ENCODE measurements at regions not wholly inside any gene's neighbourhood (a gene's known extent, or its start where the extent isn't known, plus 50 kb on each side); places are given as distances from the start of the nearest gene placed in this dataset.

- TF ChIP-seq, protein P1, sequence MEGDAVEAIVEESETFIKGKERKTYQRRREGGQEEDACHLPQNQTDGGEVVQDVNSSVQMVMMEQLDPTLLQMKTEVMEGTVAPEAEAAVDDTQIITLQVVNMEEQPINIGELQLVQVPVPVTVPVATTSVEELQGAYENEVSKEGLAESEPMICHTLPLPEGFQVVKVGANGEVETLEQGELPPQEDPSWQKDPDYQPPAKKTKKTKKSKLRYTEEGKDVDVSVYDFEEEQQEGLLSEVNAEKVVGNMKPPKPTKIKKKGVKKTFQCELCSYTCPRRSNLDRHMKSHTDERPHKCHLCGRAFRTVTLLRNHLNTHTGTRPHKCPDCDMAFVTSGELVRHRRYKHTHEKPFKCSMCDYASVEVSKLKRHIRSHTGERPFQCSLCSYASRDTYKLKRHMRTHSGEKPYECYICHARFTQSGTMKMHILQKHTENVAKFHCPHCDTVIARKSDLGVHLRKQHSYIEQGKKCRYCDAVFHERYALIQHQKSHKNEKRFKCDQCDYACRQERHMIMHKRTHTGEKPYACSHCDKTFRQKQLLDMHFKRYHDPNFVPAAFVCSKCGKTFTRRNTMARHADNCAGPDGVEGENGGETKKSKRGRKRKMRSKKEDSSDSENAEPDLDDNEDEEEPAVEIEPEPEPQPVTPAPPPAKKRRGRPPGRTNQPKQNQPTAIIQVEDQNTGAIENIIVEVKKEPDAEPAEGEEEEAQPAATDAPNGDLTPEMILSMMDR (IDR thresholded peaks at IDR 0.05; ENCODE audit: insufficient read depth, missing control alignments): no peak
- FAIRE-seq (no peak), DNase-seq (ENCODE audit: insufficient read length, low spot score) (peak; percentile 83)
These were observed 229.4 kb downstream of the HAUS1 start for GRCh38 chr18:46333431-46334135.

GRCh38 chr18:46334868-46335281 lies 230.7 kb downstream of the HAUS1 start:
- FAIRE-seq (no peak), DNase-seq (ENCODE audit: insufficient read length, low spot score) (no peak)
- TF ChIP-seq, protein P1 (IDR thresholded peaks at IDR 0.05; ENCODE audit: insufficient read depth, missing control alignments): no peak

DNA sequence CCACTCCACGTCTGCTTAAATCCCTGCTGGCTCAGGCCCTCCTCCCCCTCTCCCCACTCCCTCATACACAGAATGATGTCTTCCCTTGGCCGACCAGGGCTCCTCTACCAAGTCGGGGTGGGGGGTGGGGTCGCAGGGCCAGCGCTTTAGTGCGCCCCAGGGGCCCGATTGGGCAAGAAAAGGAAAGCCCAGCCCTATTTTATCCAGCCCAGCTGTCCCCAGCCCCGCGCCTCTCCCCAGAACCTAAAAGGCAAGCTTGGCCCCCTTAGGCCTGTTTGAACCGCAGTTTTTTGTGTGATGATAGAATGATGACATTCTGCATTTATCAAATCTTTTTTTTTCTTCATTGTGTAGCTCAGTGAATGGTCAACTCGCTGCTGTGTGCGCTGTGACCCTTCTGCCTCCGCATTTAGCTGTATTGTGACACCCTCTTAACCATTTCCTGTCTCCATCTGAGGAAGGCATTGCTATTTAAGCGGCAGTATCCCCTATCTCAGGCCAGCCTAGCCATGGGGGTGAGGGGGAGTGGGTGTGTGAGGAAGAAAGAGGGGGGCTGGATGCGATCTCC lies 231.4 kb downstream of the HAUS1 start:
- TF ChIP-seq, protein P1 (IDR thresholded peaks at IDR 0.05; ENCODE audit: insufficient read depth, missing control alignments): no peak
- no peak for FAIRE-seq
- DNase-seq (ENCODE audit: insufficient read length, low spot score): no peak

DNA sequence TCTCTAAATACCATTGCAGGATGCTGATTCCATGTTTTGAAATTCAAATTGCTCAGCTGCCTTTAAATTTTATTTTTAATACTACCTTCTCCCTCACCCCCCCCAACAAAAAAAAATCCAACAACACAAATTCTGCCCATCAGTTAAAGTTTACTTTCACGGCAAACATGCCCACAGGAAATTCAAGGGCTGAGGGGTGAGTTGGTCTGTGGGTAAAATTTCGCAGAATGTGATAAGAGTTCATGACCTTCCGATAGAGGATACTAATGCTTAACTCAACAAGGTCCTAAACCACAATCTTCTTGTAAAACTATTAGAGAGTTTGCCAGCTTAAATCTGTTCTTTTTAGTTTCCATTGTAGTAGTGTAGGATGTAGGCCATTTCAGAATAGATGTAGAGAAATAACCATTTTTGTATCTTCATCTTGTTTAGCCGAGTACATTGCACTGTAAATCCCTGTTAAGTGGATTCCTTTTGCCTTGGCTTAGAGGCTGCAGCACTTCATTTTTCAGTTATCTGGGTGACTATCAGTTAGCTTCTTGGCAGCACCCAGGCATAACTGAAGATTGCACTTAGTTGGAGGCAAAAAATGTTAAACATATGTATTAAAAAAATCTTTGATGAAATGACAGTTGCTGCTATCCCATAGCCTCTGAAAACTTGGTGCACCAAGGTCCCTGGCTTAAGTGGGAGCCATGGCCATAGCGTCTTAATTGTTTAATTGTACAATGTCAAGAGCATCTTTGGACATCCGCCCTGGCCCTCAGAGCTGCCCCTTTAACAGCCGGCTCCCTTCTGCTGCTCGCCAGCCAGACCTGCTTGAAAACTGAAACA lies 232.3 kb downstream of the HAUS1 start:
- TF ChIP-seq, protein P1 (IDR thresholded peaks at IDR 0.05; ENCODE audit: insufficient read depth, missing control alignments): no peak
- peak; percentile 86 for FAIRE-seq
- no peak for DNase-seq (ENCODE audit: insufficient read length, low spot score)

DNA sequence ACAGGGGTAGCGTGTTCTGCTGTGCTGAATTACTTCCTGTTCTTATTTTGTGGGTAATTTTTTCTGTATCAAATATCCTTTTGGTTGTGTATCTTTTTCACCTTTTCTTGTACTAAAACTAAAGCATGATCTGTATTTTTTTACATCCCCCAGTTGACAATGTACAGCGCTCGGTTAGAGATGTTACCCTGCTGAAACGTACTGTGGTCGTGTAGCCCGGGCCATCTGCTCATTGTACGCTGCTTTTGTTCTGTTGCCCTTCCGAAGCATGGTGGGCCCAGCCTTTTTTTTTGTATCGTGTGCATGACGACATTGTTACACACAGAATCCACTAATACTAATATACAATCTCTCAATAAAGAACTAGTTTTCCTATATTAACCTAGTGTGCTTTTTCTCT lies 233.1 kb downstream of the HAUS1 start:
- FAIRE-seq (peak; percentile 94), DNase-seq (ENCODE audit: insufficient read length, low spot score) (no peak)
- TF ChIP-seq, protein P1 (IDR thresholded peaks at IDR 0.05; ENCODE audit: insufficient read depth, missing control alignments): no peak

GRCh38 chr18:46338205-46338604 lies 234.0 kb downstream of the HAUS1 start:
- DNase-seq (ENCODE audit: insufficient read length, low spot score): peak; percentile 83
- TF ChIP-seq, protein P1 (IDR thresholded peaks at IDR 0.05; ENCODE audit: insufficient read depth, missing control alignments): peak; percentile 11
- peak; percentile 98 for FAIRE-seq
